ENCODE measurements at regions not wholly inside any gene's neighbourhood (a gene's known extent, or its start where the extent isn't known, plus 50 kb on each side); places are given as distances from the start of the nearest gene placed in this dataset.

DNA sequence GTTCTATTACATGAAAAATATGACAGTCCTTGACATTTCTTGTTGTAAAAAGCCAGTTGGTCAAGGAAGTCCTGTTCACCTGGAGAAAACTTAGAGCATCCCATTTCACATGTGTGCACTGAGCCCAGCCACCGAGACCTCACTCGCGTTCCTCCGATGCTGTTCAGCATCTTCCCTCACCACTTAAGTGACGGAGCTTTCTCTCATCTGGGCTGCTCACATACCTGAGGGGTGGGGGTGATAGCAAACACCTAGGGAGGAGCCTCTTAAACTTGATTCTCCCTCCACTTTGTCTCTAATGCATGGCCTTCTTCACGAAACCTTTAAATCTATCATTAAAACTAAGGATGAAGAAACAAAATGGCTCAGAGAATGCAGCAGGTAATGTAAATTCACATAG, 950.2 kb downstream of the GATA3 start:
- H3K79me2 ChIP-seq (ENCODE audit: control insufficient read depth, insufficient read depth, low read length) = no peaks in the 10 kb centered on the region
- TF ChIP-seq FOS (IDR thresholded peaks at IDR 0.05; ENCODE audit: borderline replicate concordance, insufficient read depth, low read length) (no peak), JUN (IDR thresholded peaks at IDR 0.05; ENCODE audit: borderline replicate concordance, insufficient read depth, insufficient read length, low read depth) (no peak), MYC (IDR thresholded peaks at IDR 0.05; ENCODE audit: low read depth, low read length) (no peak), GATA2 (IDR thresholded peaks at IDR 0.05; ENCODE audit: insufficient read depth, insufficient read length, low read depth, low read length) (no peak)
- TF ChIP-seq, protein P1, sequence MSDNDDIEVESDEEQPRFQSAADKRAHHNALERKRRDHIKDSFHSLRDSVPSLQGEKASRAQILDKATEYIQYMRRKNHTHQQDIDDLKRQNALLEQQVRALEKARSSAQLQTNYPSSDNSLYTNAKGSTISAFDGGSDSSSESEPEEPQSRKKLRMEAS (IDR thresholded peaks at IDR 0.05; ENCODE audit: insufficient read depth, insufficient read length) = no peak
- TF ChIP-seq, protein P2, sequence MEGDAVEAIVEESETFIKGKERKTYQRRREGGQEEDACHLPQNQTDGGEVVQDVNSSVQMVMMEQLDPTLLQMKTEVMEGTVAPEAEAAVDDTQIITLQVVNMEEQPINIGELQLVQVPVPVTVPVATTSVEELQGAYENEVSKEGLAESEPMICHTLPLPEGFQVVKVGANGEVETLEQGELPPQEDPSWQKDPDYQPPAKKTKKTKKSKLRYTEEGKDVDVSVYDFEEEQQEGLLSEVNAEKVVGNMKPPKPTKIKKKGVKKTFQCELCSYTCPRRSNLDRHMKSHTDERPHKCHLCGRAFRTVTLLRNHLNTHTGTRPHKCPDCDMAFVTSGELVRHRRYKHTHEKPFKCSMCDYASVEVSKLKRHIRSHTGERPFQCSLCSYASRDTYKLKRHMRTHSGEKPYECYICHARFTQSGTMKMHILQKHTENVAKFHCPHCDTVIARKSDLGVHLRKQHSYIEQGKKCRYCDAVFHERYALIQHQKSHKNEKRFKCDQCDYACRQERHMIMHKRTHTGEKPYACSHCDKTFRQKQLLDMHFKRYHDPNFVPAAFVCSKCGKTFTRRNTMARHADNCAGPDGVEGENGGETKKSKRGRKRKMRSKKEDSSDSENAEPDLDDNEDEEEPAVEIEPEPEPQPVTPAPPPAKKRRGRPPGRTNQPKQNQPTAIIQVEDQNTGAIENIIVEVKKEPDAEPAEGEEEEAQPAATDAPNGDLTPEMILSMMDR (IDR thresholded peaks at IDR 0.05; ENCODE audit: extremely low read depth in 1 of 2, insufficient read depth in 1 of 2, low read depth in 1 of 2, low read length in 2 of 2) = no peak
- H3K9me3 ChIP-seq (replicated peaks; ENCODE audit: control insufficient read depth, insufficient read depth, low read length) = no peaks in the 10 kb centered on the region
- ChIA-PET POLR2A (no interaction called here), CTCF (no interaction called here)
- no peaks in the 10 kb centered on the region for H3K4me1 ChIP-seq (ENCODE audit: control insufficient read depth, extremely low read depth, insufficient read depth, low read length)
- no peak overlapping the region for H3K4me2 ChIP-seq (ENCODE audit: insufficient read depth, low read length)
- H3K36me3 ChIP-seq (ENCODE audit: control insufficient read depth in 2 of 2, extremely low read depth in 1 of 2, insufficient read depth in 2 of 2, low read length in 2 of 2) = no peaks in the 10 kb centered on the region
- H3K27me3 ChIP-seq (ENCODE audit: control insufficient read depth in 2 of 2, insufficient read depth in 2 of 2, low read length in 2 of 2) = no peaks in the 10 kb centered on the region
- H3K9ac ChIP-seq (replicated peaks; ENCODE audit: extremely low read depth, insufficient read depth, low read length) = no peak overlapping the region
- DNase-seq (ENCODE audit: low read depth, low spot score) = no peak
- FAIRE-seq = no peak
- H2AFZ ChIP-seq (ENCODE audit: low read depth, low read length) = no peak overlapping the region
- dilution Hi-C loops (cut with MboI; ENCODE audit: extremely low pct_ligation_motif_present, low sequenced_read_pairs) (no loop called here), intact Hi-C loops (cut with micrococcal nuclease) (no loop called here)
- no peaks in the 10 kb centered on the region for H3K9me1 ChIP-seq (replicated peaks; ENCODE audit: control insufficient read depth, extremely low read depth, insufficient read depth, low read length)
- no peak overlapping the region for H3K4me3 ChIP-seq (replicated peaks in 1 of 3; ENCODE audit: insufficient read depth in 1 of 3, low read depth in 1 of 3, low read length in 3 of 3)
- no TSS peak for BruUV-seq (replicated peaks)
- no peak overlapping the region for H3K27ac ChIP-seq (ENCODE audit: insufficient read depth, low read depth, low read length)
- H4K20me1 ChIP-seq (replicated peaks; ENCODE audit: control insufficient read depth, extremely low read depth, insufficient read depth, low read length) = no peaks in the 10 kb centered on the region

DNA sequence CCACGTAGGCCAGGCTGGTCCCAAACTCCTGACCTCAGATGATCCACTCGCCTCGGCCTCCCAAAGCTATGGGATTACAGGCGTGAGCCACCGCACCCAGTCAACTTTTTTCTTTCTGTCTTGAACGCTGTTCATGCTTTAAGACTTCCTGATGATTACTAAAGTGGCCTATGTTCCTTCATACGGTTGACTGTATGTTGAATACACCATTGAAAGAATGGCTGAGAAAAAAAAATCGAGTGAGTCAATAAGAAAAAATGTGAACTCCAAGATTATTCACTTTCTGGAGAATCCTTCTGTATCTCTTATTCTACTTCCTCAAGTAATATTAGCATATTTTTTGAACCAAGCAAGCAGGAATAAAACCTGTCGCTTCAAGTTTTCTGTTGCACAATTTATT, 955.0 kb downstream of the GATA3 start:
- Histone ChIP-seq H3K9me1 (replicated peaks; ENCODE audit: control insufficient read depth, extremely low read depth, insufficient read depth, low read length) (no peaks in the 10 kb centered on the region), H4K20me1 (replicated peaks; ENCODE audit: control insufficient read depth, extremely low read depth, insufficient read depth, low read length) (no peaks in the 10 kb centered on the region), H3K27me3 (ENCODE audit: control insufficient read depth in 2 of 2, insufficient read depth in 2 of 2, low read length in 2 of 2) (no peaks in the 10 kb centered on the region), H3K27ac (ENCODE audit: insufficient read depth, low read depth, low read length) (no peak overlapping the region), H3K4me2 (ENCODE audit: insufficient read depth, low read length) (no peak overlapping the region), H3K9ac (replicated peaks; ENCODE audit: extremely low read depth, insufficient read depth, low read length) (no peak overlapping the region), H3K79me2 (ENCODE audit: control insufficient read depth, insufficient read depth, low read length) (no peaks in the 10 kb centered on the region), H3K36me3 (ENCODE audit: control insufficient read depth in 2 of 2, extremely low read depth in 1 of 2, insufficient read depth in 2 of 2, low read length in 2 of 2) (no peaks in the 10 kb centered on the region), H3K9me3 (replicated peaks; ENCODE audit: control insufficient read depth, insufficient read depth, low read length) (no peaks in the 10 kb centered on the region), H2AFZ (ENCODE audit: low read depth, low read length) (no peak overlapping the region), H3K4me1 (ENCODE audit: control insufficient read depth, extremely low read depth, insufficient read depth, low read length) (peaks cover 10% of the 10 kb centered on the region), H3K4me3 (replicated peaks in 1 of 3; ENCODE audit: insufficient read depth in 1 of 3, low read depth in 1 of 3, low read length in 3 of 3) (no peak overlapping the region)
- DNase-seq (ENCODE audit: low read depth, low spot score) (no peak), FAIRE-seq (no peak)
- ChIA-PET CTCF (no interaction called here), POLR2A (no interaction called here)
- BruUV-seq (replicated peaks) = no TSS peak
- no peak for TF ChIP-seq MYC (IDR thresholded peaks at IDR 0.05; ENCODE audit: low read depth, low read length)
- no peak for TF ChIP-seq JUN (IDR thresholded peaks at IDR 0.05; ENCODE audit: borderline replicate concordance, insufficient read depth, insufficient read length, low read depth)
- TF ChIP-seq FOS (IDR thresholded peaks at IDR 0.05; ENCODE audit: borderline replicate concordance, insufficient read depth, low read length) = peak; percentile 6
- no peak for TF ChIP-seq EZH2 (IDR thresholded peaks at IDR 0.05; ENCODE audit: borderline replicate concordance, low read depth, low read length, severe bottlenecking)
- intact Hi-C loops (cut with micrococcal nuclease) = no loop called here
- dilution Hi-C loops (cut with MboI; ENCODE audit: extremely low pct_ligation_motif_present, low sequenced_read_pairs) = no loop called here

Data from endothelial cell of umbilical vein (primary cell).